HG03280 (cell line): ENCODE measurements at regions not wholly inside any gene's neighbourhood (a gene's known extent, or its start where the extent isn't known, plus 50 kb on each side); places are given as distances from the start of the nearest gene placed in this dataset.
A peak's percentile ranks its signal among the peaks of the same experiment; 100 is the strongest.
"Not testable (repeated sequence)": the region's sequence is repeated elsewhere in the genome, so short reads cannot be mapped to it uniquely, and the experiment has no call there.

Source experiments
- ATAC-seq: cut with Tn5 transposase; IDR thresholded peaks from one replicate; pipeline ENCODE4 v1.9.1; 2021; ENCODE audit warnings: mild to moderate bottlenecking, moderate library complexity; ENCODE audit not compliant: unreplicated experiment

- no peak for ATAC-seq
These were observed 133.4 kb downstream of the MACC1 start for GRCh38 chr7:20083781-20084180.

- ATAC-seq, result no peak
These were observed 138.1 kb downstream of the MACC1 start for GRCh38 chr7:20079080-20079479.

GRCh38 chr7:20076835-20077234 lies 140.3 kb downstream of the MACC1 start:
- no peak for ATAC-seq

GRCh38 chr7:20075992-20076820 lies 141.0 kb downstream of the MACC1 start:
- ATAC-seq, result no peak

- no peak for ATAC-seq
These were observed 141.7 kb downstream of the MACC1 start for GRCh38 chr7:20075440-20075839.

GRCh38 chr7:20068004-20068403 lies 149.2 kb downstream of the MACC1 start:
- not testable (repeated sequence) for ATAC-seq

GRCh38 chr7:20064974-20065862 lies 152.0 kb downstream of the MACC1 start:
- peak; percentile 100 for ATAC-seq

- ATAC-seq, result no peak
These were observed 152.8 kb downstream of the MACC1 start for GRCh38 chr7:20064181-20064970.

- ATAC-seq, result no peak
These were observed 153.5 kb downstream of the MACC1 start for GRCh38 chr7:20063644-20064043.

- no peak for ATAC-seq
These were observed 154.3 kb downstream of the MACC1 start for GRCh38 chr7:20062932-20063331.

- ATAC-seq, result no peak
These were observed 163.7 kb downstream of the MACC1 start for GRCh38 chr7:20053334-20054104.

- ATAC-seq, result no peak
These were observed 166.8 kb downstream of the MACC1 start for GRCh38 chr7:20050241-20050966.

GRCh38 chr7:20038676-20039075 lies 178.5 kb downstream of the MACC1 start:
- no peak for ATAC-seq

GRCh38 chr7:20035279-20035875 lies 181.8 kb downstream of the MACC1 start:
- ATAC-seq, result no peak

- no peak for ATAC-seq
These were observed 183.4 kb downstream of the MACC1 start for GRCh38 chr7:20033621-20034400.

- no peak for ATAC-seq
These were observed 184.4 kb downstream of the MACC1 start for GRCh38 chr7:20032741-20033140.

- ATAC-seq, result peak; percentile 46
These were observed 186.2 kb downstream of the MACC1 start for GRCh38 chr7:20030915-20031362.

GRCh38 chr7:20030417-20030816 lies 186.8 kb downstream of the MACC1 start:
- ATAC-seq, result peak; percentile 87
